T-helper 17 cell (primary cell): ENCODE measurements at regions not wholly inside any gene's neighbourhood (a gene's known extent, or its start where the extent isn't known, plus 50 kb on each side); places are given as distances from the start of the nearest gene placed in this dataset.
"Not testable (repeated sequence)": the region's sequence is repeated elsewhere in the genome, so short reads cannot be mapped to it uniquely, and the experiment has no call there.

Source experiments
- ATAC-seq: fragments of 150-1000 bp; cut with Tn5 transposase; 2 replicates; pipeline ENCODE4 v1.10.0; 2021; ENCODE audit warnings: mild to moderate bottlenecking, moderate library complexity
- DNase-seq, 3 donors: peaks; one replicate each; pipeline versions ENCODE4 v3.0.0 to v3.0.0-alpha.2; 2020 to 2021
- H3K9me3 ChIP-seq: one replicate; pipeline ENCODE4 v1.7.0; 2013; ENCODE audit warnings: low read length, mild to moderate bottlenecking; ENCODE audit not compliant: control insufficient read depth, poor library complexity, severe bottlenecking
- H3K27ac Mint-ChIP-seq: one replicate; pipeline ENCODE4 v1.8.0; 2022; ENCODE audit warnings: mild to moderate bottlenecking, moderate library complexity, mixed read lengths
- H3K27me3 Mint-ChIP-seq: one replicate; pipeline ENCODE4 v1.8.0; 2022; ENCODE audit warnings: mixed read lengths
- H3K36me3 Mint-ChIP-seq: one replicate; pipeline ENCODE4 v1.8.0; 2022; ENCODE audit warnings: low read depth, mixed read lengths
- H3K4me1 Mint-ChIP-seq: one replicate; pipeline ENCODE4 v1.8.0; 2022; ENCODE audit warnings: mild to moderate bottlenecking, mixed read lengths
- H3K4me3 Mint-ChIP-seq: one replicate; pipeline ENCODE4 v1.8.0; 2022; ENCODE audit warnings: mild to moderate bottlenecking, moderate library complexity, mixed read lengths

DNA sequence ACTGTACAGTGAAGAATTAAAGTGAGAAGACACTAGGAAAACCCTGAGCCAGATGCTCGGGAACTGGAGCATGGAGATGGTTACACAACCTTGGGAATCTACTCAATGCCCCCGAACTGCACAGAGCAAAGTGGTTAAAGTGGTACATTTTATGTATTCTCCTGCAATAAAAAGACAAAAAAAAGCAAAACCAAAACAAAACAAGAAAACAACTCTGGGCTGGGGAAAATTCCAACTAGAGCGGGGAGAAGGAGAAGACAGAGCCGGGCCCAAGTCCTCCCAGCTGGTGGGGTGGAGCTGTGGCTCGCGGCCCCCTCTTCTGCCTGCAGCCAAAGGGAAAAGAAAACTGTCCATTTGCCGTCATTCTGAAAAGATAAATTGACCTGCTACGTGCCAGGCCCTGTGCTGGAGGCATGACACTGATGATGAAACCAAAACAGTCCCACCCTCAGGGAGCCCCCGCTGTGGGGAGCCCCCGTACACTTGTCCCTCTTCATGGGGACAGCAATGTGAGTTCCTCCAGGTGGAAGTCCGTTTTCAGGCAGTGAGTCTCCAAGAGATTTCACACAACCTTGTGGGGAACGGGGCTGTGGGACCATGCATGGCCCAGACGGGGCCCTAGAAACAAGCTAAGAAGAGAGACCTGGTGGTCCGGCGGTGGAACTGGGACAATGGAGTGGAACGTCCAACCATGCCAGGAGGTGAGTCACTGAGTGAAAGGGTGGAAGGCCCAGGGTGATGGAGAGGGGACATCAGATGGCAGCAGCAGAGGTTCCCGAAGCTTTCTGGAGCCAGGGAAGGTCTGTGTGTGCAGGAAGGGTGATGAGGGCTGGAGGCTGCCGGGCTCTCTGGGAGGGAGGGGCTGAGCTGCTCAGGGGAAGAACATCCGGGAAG is 114.8 kb upstream of the COL5A1 start:
- H3K27me3 Mint-ChIP-seq = peaks cover 35% of the 10 kb centered on the region
- H3K27ac Mint-ChIP-seq = no peak overlapping the region
- no peaks in the 10 kb centered on the region for H3K36me3 Mint-ChIP-seq
- DNase-seq = no peak
- no peaks in the 10 kb centered on the region for H3K9me3 ChIP-seq
- no peaks in the 10 kb centered on the region for H3K4me1 Mint-ChIP-seq
- no peak overlapping the region for H3K4me3 Mint-ChIP-seq
- no peak for ATAC-seq

DNA sequence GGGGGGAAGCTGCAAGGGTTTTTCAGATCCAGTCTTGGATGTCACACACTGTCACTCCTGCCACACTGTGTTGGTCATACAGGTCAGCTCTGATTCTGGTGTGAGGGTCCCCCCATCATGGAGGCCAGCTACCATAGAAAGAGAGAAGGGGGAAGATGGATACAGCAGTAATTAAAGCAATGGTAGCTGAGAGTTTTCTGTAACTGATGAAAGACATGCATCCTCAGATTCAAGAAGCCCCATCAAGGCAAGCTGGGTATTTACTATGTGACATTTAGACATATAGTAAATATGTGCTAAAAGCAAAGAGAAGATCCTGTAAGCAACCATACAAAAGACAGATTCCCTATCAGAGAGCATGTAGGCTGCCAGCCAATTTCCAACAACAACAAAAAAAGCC is 110.9 kb upstream of the COL5A1 start:
- ATAC-seq (no peak), DNase-seq (no peak)
- no peaks in the 10 kb centered on the region for H3K4me1 Mint-ChIP-seq

DNA sequence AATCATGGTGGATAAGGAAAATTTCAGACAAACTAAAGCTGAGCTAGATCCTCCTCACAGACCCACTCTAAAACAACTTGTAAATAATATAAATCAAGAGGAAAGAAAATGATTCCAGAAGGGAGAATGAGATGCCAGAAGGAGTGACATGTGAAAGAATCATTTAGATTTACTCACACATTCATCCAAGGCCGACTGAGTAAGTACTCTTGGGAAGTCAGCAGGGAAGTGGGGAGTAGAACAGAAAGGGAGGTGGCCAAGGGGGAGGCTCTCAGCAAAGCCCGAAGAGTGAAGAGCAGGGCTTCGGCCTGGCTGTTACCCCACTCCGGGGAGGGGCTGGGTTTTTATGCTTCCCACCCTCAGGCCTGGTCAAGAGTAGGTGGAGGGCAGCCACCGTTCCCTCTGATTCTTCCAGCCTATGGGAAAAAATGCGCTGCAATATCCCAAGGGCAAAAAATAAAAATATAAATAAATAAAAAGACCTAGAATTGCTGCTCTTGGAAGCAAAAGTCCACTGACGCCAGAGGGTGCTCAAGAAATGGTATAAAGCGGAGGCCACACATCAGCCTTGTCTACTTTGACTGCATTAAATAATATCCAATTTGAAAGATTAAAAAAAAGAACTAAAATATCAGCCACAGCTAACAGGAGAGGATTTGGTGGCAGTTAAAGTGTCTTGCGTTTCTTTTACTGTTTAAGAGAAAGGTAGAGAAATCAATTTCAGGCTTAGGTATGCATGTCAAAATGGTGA is 110.2 kb upstream of the COL5A1 start:
- Mint-ChIP-seq H3K27ac (no peak overlapping the region), H3K36me3 (no peaks in the 10 kb centered on the region), H3K4me3 (no peak overlapping the region), H3K4me1 (no peaks in the 10 kb centered on the region), H3K27me3 (peaks cover 25% of the 10 kb centered on the region)
- ATAC-seq (no peak), DNase-seq (no peak)
- no peaks in the 10 kb centered on the region for H3K9me3 ChIP-seq

More for the DNA sequence above, 110.9 kb upstream of the COL5A1 start:
- peaks cover 30% of the 10 kb centered on the region for H3K27me3 Mint-ChIP-seq
- H3K9me3 ChIP-seq = no peaks in the 10 kb centered on the region
- no peak overlapping the region for H3K27ac Mint-ChIP-seq
- H3K4me3 Mint-ChIP-seq = no peak overlapping the region
- no peaks in the 10 kb centered on the region for H3K36me3 Mint-ChIP-seq

DNA sequence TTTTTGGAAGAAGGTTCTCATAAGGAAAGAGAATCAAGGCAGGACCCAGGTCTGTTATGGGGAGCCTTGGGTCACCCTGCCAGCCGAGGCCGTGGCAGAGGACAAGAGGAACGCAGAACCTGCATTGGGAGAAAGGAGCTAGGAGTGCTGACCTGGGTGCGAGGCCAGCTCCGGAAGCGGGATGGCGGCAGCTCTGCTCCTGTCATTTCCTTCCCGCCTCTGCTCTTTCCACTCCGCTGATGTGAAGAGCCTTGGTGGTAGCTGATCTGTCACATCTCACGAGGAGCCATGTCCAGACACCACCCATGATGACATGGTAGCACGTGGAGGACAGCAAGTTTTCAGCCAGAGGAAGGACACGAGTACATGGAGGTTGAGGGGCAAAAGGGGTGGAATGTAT is 109.5 kb upstream of the COL5A1 start:
- peaks cover 24% of the 10 kb centered on the region for H3K27me3 Mint-ChIP-seq

DNA sequence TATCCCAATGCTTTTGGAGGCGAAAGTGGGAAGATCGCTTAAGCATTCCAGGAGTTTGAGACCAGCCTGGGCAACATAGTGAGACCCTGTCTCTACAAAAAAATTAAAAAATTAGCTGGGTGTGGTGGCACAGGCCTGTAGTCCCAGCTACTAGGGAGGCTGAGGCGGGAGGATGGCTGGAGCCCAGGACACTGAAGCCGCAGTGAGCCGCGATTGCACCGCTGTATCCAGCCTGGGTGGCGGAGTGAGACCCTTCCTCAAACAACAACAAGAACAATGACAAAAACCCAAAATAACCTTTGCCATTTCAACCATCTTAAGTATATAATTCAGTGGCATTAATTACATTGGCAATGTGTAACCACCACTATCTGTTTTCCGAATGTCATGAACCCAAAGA is 108.9 kb upstream of the COL5A1 start:
- H3K4me3 Mint-ChIP-seq, H3K36me3 Mint-ChIP-seq, H3K27ac Mint-ChIP-seq, H3K4me1 Mint-ChIP-seq, ATAC-seq, H3K9me3 ChIP-seq, DNase-seq: not testable (repeated sequence)
- peaks cover 22% of the 10 kb centered on the region for H3K27me3 Mint-ChIP-seq

More for the DNA sequence above, 109.5 kb upstream of the COL5A1 start:
- H3K27ac Mint-ChIP-seq = no peak overlapping the region
- H3K4me3 Mint-ChIP-seq = no peak overlapping the region
- no peaks in the 10 kb centered on the region for H3K9me3 ChIP-seq
- DNase-seq = no peak
- peaks cover 4% of the 10 kb centered on the region for H3K4me1 Mint-ChIP-seq
- no peaks in the 10 kb centered on the region for H3K36me3 Mint-ChIP-seq
- no peak for ATAC-seq

DNA sequence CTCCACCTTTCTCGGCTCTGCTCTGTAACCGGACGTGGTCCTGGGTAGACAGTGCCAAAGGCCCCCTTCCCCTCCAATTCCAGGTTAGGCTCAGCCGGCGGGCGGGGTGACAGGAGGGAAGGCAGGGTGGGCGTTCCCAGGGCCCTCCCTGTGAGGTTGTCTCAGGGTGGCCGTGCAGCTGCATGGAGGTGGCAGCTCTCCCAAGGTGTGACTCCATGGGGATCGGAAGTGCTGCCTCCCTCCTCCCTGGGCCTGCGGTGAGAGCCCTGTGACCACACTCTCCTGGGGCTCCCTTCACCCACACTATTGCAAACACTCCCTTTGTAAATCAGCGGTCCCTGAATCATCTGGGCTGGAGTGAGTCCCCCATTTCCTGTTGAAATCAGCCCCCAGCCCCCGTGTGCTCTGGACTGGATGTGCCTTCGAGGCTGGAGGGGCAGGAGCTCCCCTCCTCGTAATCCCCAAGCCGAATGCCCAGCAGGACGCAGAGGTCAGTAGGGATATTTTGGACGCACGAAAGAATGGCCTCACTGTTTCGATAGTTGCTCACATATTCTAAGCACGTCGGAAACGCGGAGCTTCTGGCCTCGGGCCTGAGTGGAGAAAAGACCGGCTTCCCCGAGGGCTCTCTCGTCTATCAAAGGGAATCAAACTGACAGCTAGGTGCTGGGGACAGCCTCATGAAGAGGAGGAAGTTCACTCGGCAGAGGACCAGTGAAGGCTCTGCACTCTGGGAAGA is 107.6 kb upstream of the COL5A1 start:
- H3K4me1 Mint-ChIP-seq = peaks cover 4% of the 10 kb centered on the region
- no peak overlapping the region for H3K27ac Mint-ChIP-seq
- H3K27me3 Mint-ChIP-seq = peaks cover 32% of the 10 kb centered on the region
- no peaks in the 10 kb centered on the region for H3K9me3 ChIP-seq
- H3K4me3 Mint-ChIP-seq = no peak overlapping the region
- ATAC-seq (no peak), DNase-seq (no peak)
- H3K36me3 Mint-ChIP-seq = no peaks in the 10 kb centered on the region

DNA sequence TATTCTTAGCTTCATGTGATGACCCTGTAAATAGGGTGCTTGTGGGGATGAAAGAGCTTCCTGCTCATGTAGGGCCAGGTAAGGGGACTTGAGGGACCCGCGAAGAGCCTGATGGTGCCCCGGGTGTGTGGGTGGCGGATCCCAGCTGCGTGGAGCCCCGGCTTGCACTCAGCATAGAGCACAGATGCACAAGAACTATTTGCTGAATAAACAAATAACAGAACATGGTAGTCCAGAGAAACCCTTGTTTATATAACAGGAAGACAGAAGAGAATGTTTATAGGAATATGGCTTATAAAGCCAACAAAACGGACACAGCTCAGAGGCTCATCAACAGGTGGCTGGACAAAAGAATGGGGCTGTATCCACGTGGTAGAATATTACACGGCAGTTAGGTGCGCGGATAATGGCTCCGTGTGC is 106.9 kb upstream of the COL5A1 start:
- Mint-ChIP-seq H3K36me3 (no peaks in the 10 kb centered on the region), H3K27me3 (peaks cover 37% of the 10 kb centered on the region), H3K27ac (no peak overlapping the region), H3K4me3 (no peak overlapping the region), H3K4me1 (peaks cover 4% of the 10 kb centered on the region)
- no peaks in the 10 kb centered on the region for H3K9me3 ChIP-seq
- ATAC-seq (no peak), DNase-seq (no peak)

DNA sequence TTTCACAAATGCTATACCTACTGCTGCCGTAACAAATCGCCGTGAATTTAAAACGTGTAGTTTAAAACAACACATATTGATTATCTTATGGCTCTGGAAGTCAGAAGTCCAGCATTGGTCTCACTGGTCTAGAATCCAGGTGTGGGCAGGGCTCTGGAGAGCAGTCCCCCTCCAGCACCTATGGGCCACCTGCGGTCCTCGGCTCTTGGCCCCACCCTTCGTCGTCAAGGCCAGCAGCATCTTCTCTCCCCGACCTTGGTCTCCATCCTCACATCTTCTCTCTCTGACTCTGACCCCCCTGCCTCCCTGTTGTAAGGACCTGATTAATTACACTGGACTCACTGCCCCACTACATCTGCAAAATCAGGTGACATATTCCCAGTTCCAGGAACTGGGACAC is 106.4 kb upstream of the COL5A1 start:
- peaks cover 4% of the 10 kb centered on the region for H3K4me1 Mint-ChIP-seq
- peaks cover 37% of the 10 kb centered on the region for H3K27me3 Mint-ChIP-seq
- no peak overlapping the region for H3K4me3 Mint-ChIP-seq
- no peak overlapping the region for H3K27ac Mint-ChIP-seq
- H3K9me3 ChIP-seq = no peaks in the 10 kb centered on the region
- DNase-seq (no peak), ATAC-seq (no peak)
- H3K36me3 Mint-ChIP-seq = no peaks in the 10 kb centered on the region

DNA sequence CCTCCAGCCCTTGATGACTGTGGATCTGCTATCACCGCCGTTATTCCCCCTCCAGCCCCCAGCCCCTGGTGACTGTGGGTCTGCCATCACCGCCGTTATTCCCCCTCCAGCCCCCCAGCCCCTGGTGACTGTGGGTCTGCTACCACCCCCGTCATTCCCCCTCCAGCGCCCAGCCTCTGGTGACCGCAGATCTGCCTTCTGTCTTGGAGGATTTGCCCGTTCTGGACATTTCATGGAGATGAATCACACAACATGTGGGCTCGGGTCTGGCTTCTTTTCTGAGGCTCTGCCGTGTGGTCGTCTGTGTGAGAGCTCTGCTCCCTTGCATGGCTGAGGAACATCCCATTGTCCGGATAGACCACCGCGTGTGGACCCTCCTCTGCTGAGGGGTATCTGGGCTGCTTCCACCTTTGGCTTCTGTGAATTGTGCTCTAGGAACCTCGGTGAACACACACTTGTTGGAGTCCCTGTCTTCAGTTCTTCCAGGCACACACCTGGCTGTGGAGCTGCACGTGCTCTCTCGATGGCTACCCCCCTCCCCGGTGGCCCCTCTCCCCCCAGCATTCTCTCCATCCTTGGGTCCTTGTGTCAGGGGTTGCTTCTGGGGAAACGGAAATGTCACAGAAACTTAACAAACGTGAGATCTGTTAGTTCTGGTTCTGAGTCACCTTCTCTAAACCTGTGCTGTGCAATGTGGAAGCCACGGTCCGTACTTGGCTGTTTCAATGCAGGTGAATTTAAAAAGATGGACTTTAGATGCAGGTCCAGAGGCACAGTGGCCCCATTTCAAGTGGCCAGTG is 105.3 kb upstream of the COL5A1 start:
- no peak overlapping the region for H3K27ac Mint-ChIP-seq
- no peaks in the 10 kb centered on the region for H3K9me3 ChIP-seq
- no peak for DNase-seq
- peaks cover 37% of the 10 kb centered on the region for H3K27me3 Mint-ChIP-seq
- no peaks in the 10 kb centered on the region for H3K36me3 Mint-ChIP-seq
- peaks cover 4% of the 10 kb centered on the region for H3K4me1 Mint-ChIP-seq
- no peak for ATAC-seq
- H3K4me3 Mint-ChIP-seq = no peak overlapping the region

DNA sequence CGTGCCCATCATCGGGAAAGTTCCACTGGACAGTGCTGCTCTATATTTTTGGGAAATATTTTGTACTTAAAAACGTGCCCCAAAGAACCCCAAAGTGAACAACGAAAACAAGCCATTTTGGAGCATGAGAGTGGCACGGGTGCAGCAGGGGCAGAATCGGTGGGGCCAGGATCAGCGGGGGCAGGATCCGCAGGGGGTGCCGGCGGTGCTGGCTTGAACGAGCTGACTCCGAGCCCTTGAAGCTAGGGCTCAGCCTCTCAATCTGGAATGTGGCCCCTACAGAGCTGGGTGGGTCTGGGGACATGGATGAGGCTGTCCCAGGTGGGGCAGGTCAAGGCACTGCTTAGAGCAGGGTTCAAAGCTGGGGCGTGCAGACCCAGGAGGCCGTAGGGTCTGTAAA is 104.7 kb upstream of the COL5A1 start:
- Mint-ChIP-seq H3K27me3 (peaks cover 37% of the 10 kb centered on the region), H3K4me3 (no peak overlapping the region), H3K27ac (no peak overlapping the region), H3K36me3 (no peaks in the 10 kb centered on the region), H3K4me1 (peaks cover 4% of the 10 kb centered on the region)
- H3K9me3 ChIP-seq = no peaks in the 10 kb centered on the region
- no peak for ATAC-seq
- DNase-seq = no peak

DNA sequence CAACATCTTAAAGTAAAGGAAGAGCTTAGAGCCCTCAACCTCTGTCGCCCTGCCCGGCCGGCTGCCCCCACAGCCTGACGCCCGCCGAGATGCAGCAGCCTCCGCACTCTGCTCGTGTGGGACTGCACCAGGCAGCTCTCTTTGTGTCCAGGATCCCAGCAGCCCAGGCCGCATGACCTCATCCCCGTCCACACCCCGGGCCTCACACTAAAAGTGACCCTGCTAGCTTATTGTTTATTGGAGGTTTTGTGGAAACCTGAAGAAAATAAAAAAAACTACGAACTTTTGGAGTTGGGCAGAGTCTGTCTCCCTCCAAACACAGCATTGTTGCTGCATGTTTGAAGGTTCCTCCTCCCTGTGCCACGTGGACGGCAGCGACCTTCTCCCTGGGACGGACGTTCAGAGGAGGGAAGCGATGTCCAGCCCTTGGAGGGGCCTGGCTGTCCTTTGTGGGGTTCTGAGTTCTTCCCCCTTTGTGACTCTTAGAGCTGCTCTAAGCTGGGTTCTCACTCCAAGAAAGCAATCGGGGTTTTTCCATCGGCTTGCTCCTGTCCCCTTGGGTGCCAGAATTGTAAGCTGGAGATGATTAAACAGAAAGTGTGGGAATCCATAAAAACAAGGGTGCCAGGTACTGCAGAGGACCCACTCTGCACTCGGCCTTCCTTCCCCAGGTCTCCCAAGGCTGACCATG is 103.5 kb upstream of the COL5A1 start:
- H3K27me3 Mint-ChIP-seq = peaks cover 37% of the 10 kb centered on the region
- H3K4me1 Mint-ChIP-seq = peaks cover 4% of the 10 kb centered on the region
- DNase-seq (no peak), ATAC-seq (no peak)
- no peaks in the 10 kb centered on the region for H3K36me3 Mint-ChIP-seq
- no peak overlapping the region for H3K27ac Mint-ChIP-seq
- no peak overlapping the region for H3K4me3 Mint-ChIP-seq
- H3K9me3 ChIP-seq = no peaks in the 10 kb centered on the region

DNA sequence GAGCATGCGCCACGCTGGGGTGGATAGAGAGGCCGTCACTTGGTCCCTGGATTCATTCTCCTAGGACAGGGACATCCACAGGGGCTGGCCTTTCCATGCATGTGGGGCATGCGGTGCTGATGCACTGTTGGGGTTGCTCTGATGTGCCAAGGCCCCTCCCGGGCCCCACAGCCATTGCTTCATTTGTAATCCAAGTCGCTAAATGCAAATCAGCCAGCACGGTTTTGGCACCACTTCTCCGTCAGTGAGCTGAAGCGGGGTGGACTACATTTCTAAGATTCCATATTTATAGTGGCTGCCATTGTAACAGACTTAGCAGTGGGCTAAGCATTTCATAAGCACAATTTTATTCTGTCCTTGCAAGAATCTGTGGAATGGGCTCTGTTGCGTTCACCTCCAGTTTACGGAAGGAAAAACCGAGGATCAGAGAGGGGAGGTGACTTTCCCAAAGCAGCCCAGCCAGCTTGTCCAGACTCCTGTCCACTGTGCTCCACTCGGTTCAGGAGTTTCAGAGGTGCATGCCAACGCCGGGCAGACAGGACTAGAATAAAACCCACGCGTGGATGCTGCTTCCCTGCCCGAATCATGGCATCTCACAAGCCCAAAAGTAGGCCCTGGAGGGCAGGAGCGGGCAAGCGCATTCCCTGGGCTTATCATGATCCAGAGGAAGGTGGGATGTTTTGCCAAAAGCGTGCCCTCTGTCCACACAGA is 102.6 kb upstream of the COL5A1 start:
- no peak overlapping the region for H3K27ac Mint-ChIP-seq
- H3K9me3 ChIP-seq = no peaks in the 10 kb centered on the region
- peaks cover 44% of the 10 kb centered on the region for H3K27me3 Mint-ChIP-seq
- peaks cover 4% of the 10 kb centered on the region for H3K4me1 Mint-ChIP-seq
- DNase-seq = no peak
- H3K36me3 Mint-ChIP-seq = no peaks in the 10 kb centered on the region
- ATAC-seq = no peak
- no peak overlapping the region for H3K4me3 Mint-ChIP-seq
